Esophagus muscularis mucosa (tissue), 4 donors: ENCODE measurements at regions not wholly inside any gene's neighbourhood (a gene's known extent, or its start where the extent isn't known, plus 50 kb on each side); places are given as distances from the start of the nearest gene placed in this dataset.

Experiments
- DNase-seq: peaks from one replicate; pipeline ENCODE4 v3.0.0-alpha.2; 2017; ENCODE audit errors: extremely low spot score
- H3K27ac ChIP-seq, 4 donors: fragments of 200-600 bp; sonication (generic); replicated peaks in 1 of 4; 1 replicate in 3 of 4; 2 replicates in 1 of 4; pipeline ENCODE4 v1.5.1; 2016 to 2019; ENCODE audit warnings: mild to moderate bottlenecking in 1 of 4
- H3K27me3 ChIP-seq, 4 donors: fragments of 200-600 bp; sonication (generic); one replicate each; pipeline versions ENCODE4 v1.5.1 to v1.6.0; 2016 to 2019
- H3K36me3 ChIP-seq, 4 donors: fragments of 200-600 bp; sonication (generic); one replicate each; pipeline ENCODE4 v1.5.1; 2016 to 2019
- H3K4me1 ChIP-seq, 4 donors: fragments of 200-600 bp; sonication (generic); one replicate each; pipeline ENCODE4 v1.5.1; 2016 to 2019
- H3K4me3 ChIP-seq, 4 donors: fragments of 200-600 bp; sonication (generic); 1 replicate in 2 of 4; 2 replicates in 2 of 4; pipeline ENCODE4 v1.5.1; 2016 to 2019; ENCODE audit warnings: mild to moderate bottlenecking in 4 of 4, moderate library complexity in 1 of 4
- H3K9me3 ChIP-seq, 4 donors: fragments of 200-600 bp; sonication (generic); 1 replicate in 3 of 4; 2 replicates in 1 of 4; pipeline ENCODE4 v1.5.1; 2016 to 2019
- EP300 ChIP-seq: sonication (generic); formaldehyde crosslinking; IDR thresholded peaks from one replicate; pipeline ENCODE4 v1.6.1; 2017; ENCODE audit warnings: antibody characterized with exemption
- POLR2A ChIP-seq: fragments of 450-650 bp; IDR thresholded peaks from one replicate; pipeline ENCODE4 v1.6.1; 2017; ENCODE audit warnings: antibody characterized with exemption, moderate library complexity, mild to moderate bottlenecking, low read depth
- POLR2AphosphoS5 ChIP-seq, 2 donors: sonication (generic); formaldehyde crosslinking; IDR thresholded peaks; one replicate each; pipeline ENCODE4 v1.6.1; 2017; ENCODE audit warnings: antibody characterized with exemption in 2 of 2
- WGBS: methylation state at CpG from one replicate; pipeline ENCODE4 v1.1.5; 2018; 5-methylcytosine and 5-hydroxymethylcytosine counted together
- intact Hi-C: fragments of 100-400 bp; cut with DNase I; formaldehyde crosslinking; loops from one replicate; pipeline ENCODE4 v1.15.1; 2023
- TF ChIP-seq, protein P1 (sequence below), 3 experiments: fragments of 200-600 bp in 2 of 3; fragments of 450-650 bp in 1 of 3; sonication (generic) in 2 of 3; IDR thresholded peaks; one replicate each; pipeline ENCODE4 v1.5.1; 2017 to 2019; ENCODE audit warnings: antibody characterized with exemption in 3 of 3, mild to moderate bottlenecking in 2 of 3, moderate library complexity in 1 of 3

DNA sequence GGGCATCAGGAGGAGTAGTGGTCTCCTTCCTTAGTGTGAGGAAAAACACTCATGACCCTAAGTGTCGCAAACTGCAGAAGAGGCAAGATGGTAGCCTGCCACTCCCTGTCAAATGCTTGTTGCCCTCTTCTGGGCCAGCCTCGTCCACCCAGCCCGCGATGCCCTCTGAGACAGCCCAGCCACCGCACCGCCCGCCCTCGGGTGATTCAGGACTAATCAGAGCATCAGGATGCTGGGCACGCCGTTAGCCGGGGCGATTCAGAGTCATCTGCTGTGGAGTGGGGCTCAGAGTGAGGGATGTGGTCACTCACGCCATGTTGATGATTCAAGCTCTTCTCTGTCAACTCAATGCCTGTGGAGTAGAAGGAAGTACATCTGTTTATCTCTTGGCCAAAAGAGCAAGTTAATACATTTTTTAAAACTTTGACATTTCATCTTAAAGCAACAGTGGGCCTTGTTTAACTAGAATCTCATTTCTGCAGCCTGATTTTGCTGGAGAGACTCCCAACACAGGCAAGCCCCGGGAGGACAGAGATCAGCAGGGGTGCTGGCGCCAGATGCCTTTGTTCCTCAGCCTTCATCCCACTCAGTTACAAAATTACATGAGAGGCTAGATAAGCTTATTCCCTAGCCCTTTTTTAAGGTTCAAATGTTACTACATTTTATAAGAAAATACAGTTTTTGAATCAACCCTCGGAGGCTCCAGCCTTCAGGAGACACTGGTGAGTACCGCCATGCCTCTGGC lies 79.0 kb downstream of the TMEM18 start:
- Histone ChIP-seq H3K36me3 (no peaks in the 10 kb centered on the region), H3K27ac (no peak overlapping the region), H3K9me3 (no peaks in the 10 kb centered on the region), H3K4me3 (no peak overlapping the region), H3K4me1 (no peaks in the 10 kb centered on the region), H3K27me3 (peaks cover 0 to 14% (median 0%) of the 10 kb centered on the region in 4 donors)
- WGBS: 89% methylated on average over 15 of the region's 17 CpGs
- DNase-seq: no peak
- intact Hi-C loops: no loop called here
- TF ChIP-seq, protein P1, sequence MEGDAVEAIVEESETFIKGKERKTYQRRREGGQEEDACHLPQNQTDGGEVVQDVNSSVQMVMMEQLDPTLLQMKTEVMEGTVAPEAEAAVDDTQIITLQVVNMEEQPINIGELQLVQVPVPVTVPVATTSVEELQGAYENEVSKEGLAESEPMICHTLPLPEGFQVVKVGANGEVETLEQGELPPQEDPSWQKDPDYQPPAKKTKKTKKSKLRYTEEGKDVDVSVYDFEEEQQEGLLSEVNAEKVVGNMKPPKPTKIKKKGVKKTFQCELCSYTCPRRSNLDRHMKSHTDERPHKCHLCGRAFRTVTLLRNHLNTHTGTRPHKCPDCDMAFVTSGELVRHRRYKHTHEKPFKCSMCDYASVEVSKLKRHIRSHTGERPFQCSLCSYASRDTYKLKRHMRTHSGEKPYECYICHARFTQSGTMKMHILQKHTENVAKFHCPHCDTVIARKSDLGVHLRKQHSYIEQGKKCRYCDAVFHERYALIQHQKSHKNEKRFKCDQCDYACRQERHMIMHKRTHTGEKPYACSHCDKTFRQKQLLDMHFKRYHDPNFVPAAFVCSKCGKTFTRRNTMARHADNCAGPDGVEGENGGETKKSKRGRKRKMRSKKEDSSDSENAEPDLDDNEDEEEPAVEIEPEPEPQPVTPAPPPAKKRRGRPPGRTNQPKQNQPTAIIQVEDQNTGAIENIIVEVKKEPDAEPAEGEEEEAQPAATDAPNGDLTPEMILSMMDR (IDR thresholded peaks at IDR 0.05): no peak
- no peak for TF ChIP-seq POLR2A
- TF ChIP-seq POLR2AphosphoS5 (IDR thresholded peaks at IDR 0.05): no peak

DNA sequence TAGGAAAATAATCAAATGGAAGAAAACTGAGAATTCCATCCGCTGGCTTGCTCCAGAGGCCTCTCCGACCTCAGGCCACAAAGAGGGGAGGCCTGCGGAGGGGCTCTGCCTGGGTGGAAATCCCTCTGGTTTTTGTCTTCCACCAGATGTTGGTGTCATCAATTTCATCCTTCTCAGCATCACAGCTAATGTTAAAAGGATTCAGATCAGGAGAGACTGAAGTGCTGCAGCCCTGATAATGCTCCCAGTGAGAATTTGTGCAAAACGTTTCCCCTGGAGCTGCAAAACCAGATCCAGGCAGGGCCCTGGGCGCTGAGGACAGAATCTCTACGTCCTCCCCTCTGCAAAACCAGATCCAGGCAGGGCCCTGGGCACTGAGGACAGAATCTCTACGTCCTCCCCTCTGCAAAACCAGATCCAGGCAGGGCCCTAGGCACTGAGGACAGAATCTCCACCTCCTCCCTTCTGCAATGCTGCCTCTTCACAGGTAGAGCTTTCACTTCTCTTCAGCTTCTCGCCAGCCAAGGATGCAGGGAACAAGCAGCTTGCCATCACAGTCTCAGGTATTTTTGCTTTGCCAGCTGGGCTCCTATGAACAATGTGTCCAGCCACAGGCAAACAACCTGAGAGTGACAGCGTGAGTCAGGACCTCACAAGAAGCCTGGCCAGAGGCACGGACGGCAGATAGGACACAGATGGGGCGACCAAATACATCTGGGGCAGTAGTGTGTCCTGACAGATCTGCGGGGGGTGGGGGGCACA lies 81.2 kb downstream of the TMEM18 start:
- H3K27ac ChIP-seq: no peak overlapping the region
- peaks cover 0 to 19% (median 0%) of the 10 kb centered on the region in 4 donors for H3K27me3 ChIP-seq
- no peaks in the 10 kb centered on the region for H3K4me1 ChIP-seq
- no peak for DNase-seq
- no peaks in the 10 kb centered on the region for H3K36me3 ChIP-seq
- intact Hi-C loops: no loop called here
- no peak overlapping the region for H3K4me3 ChIP-seq
- TF ChIP-seq POLR2AphosphoS5 (IDR thresholded peaks at IDR 0.05) (no peak), POLR2A (no peak), EP300 (no peak)
- TF ChIP-seq, protein P1 (IDR thresholded peaks at IDR 0.05): no peak
- no peaks in the 10 kb centered on the region for H3K9me3 ChIP-seq
- 74% methylated on average over 13 of the region's 13 CpGs for WGBS

DNA sequence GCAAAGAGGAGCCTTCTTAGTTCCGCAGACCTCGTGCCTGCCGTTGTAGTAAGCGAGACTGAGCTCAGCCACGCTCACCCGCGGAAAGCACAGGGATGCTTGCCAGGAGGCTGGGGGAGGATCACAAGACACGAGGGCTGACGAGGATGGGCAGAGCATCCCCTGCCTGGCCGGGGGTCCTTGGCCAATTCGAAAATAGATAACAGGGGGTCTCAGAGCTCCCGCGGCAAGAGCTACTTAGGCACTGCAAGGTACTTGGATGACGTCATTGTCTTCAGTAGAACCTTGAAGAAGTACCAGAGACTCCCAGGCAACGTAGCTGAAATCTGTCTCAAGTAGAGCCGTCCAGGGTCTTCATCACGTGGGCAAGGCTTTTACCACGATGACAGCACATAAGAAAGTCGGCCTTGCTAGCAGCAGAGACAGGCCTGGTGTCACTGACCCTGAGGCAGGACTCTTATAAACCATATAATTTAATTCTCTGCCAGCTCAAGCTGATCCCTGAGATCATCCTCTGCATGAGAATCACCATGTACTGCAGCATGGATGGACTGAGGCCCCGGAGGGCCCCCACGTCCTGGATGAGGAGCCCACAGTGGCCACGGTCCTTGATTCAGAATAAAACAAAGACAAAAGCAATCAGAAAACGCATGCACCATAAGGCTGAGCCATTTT lies 81.9 kb downstream of the TMEM18 start:
- Histone ChIP-seq H3K27ac (no peak overlapping the region), H3K27me3 (peaks cover 0 to 26% (median 0%) of the 10 kb centered on the region in 4 donors), H3K4me3 (no peak overlapping the region), H3K4me1 (no peaks in the 10 kb centered on the region), H3K36me3 (no peaks in the 10 kb centered on the region), H3K9me3 (no peaks in the 10 kb centered on the region)
- no peak for DNase-seq
- WGBS: 84% methylated on average over 23 of the region's 23 CpGs
- intact Hi-C loops: no loop called here
- TF ChIP-seq POLR2A: no peak
- TF ChIP-seq, protein P1 (IDR thresholded peaks at IDR 0.05): no peak
- no peak for TF ChIP-seq EP300
- TF ChIP-seq POLR2AphosphoS5 (IDR thresholded peaks at IDR 0.05): no peak

DNA sequence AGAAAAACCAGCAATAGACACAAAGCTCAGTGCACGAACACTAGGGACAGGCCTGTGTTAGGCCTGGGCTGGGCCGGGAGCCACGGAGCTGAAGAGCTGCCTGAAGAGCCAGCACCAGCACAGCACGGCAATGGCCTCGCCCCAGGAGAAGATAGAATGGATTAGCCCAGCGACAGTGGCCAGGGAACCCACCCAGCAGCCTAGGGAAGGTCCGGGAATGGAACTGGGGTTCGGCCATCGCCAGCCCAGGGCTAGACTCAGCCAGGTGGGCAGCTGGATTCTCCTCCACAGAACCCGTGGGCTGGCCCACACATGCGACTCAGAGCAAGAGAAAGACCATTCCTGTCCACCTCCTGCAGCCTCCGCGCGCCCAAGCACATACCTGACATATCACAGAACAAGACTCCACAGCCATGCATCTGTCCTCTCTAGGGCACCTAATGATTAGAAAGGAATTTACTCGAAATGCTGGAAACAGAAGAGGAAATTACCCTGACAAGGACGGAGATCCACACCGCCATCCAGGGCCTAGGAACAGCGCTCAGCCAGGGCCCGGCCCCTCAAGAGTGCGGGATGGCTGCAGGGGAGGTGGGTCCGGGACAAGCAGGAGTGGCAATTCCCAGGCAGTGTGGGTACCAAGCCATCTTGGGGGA lies 82.8 kb downstream of the TMEM18 start:
- no peak overlapping the region for H3K27ac ChIP-seq
- H3K9me3 ChIP-seq: no peaks in the 10 kb centered on the region
- H3K27me3 ChIP-seq: peaks cover 0 to 28% (median 0%) of the 10 kb centered on the region in 4 donors
- H3K4me1 ChIP-seq: no peaks in the 10 kb centered on the region
- no peak for TF ChIP-seq POLR2AphosphoS5 (IDR thresholded peaks at IDR 0.05)
- no peak for TF ChIP-seq EP300
- TF ChIP-seq, protein P1 (IDR thresholded peaks at IDR 0.05): no peak
- no peak for TF ChIP-seq POLR2A
- 91% methylated on average over 18 of the region's 21 CpGs for WGBS
- no peak for DNase-seq
- no peak overlapping the region for H3K4me3 ChIP-seq
- intact Hi-C loops: no loop called here
- no peaks in the 10 kb centered on the region for H3K36me3 ChIP-seq
